HCT116 (cell line): ENCODE measurements at regions not wholly inside any gene's neighbourhood (a gene's known extent, or its start where the extent isn't known, plus 50 kb on each side); places are given as distances from the start of the nearest gene placed in this dataset.

Experiments used
- EZH2 ChIP-seq: fragments of 200-600 bp; sonication (generic); IDR thresholded peaks from 2 replicates; pipeline ENCODE4 v1.6.1; 2017; ENCODE audit warnings: antibody characterized with exemption, mixed run types
- JUND ChIP-seq: IDR thresholded peaks from 2 replicates; pipeline ENCODE4 v1.6.1; 2012
- POLR2A ChIP-seq: IDR thresholded peaks from 2 replicates; pipeline ENCODE4 v1.7.0; 2011; ENCODE audit warnings: borderline replicate concordance; ENCODE audit not compliant: insufficient read depth, insufficient read length; ENCODE audit errors: extremely low read depth
- POLR2AphosphoS5 ChIP-seq: IDR thresholded peaks from 2 replicates; pipeline ENCODE4 v1.6.1; 2011; ENCODE audit warnings: mild to moderate bottlenecking, low read depth, low read length, moderate library complexity
- RAD21 ChIP-seq: IDR thresholded peaks from 2 replicates; pipeline ENCODE4 v1.6.1; 2012; ENCODE audit warnings: low read depth, mild to moderate bottlenecking
- SIN3A ChIP-seq: IDR thresholded peaks from 2 replicates; pipeline ENCODE4 v1.6.1; 2012; ENCODE audit warnings: low read depth
- SRF ChIP-seq: IDR thresholded peaks from 2 replicates; pipeline ENCODE4 v1.6.1; 2012; ENCODE audit warnings: low read depth
- TCF7L2 ChIP-seq: IDR thresholded peaks from 2 replicates; pipeline ENCODE4 v1.7.0; 2011; ENCODE audit warnings: borderline replicate concordance, inconsistent platforms; ENCODE audit not compliant: insufficient read depth, insufficient read length; ENCODE audit errors: extremely low read depth
- YY1 ChIP-seq: IDR thresholded peaks from 2 replicates; pipeline ENCODE4 v1.6.1; 2011; ENCODE audit warnings: low read length, low read depth, moderate library complexity, mild to moderate bottlenecking; ENCODE audit not compliant: insufficient replicate concordance; ENCODE audit errors: extremely low read depth
- ZNF274 ChIP-seq: fragments of 200-500 bp; sonication (Bioruptor generic); IDR thresholded peaks from 2 replicates; pipeline ENCODE4 v1.6.1; 2014; ENCODE audit warnings: mild to moderate bottlenecking, low read depth, low read length, inconsistent platforms
- TF ChIP-seq, protein P1 (sequence below): IDR thresholded peaks from 2 replicates; pipeline ENCODE4 v1.6.1; 2012; ENCODE audit warnings: low read depth
- TF ChIP-seq, protein P2 (sequence below), 3 experiments: fragments of 200-600 bp in 1 of 3; sonication (generic) in 1 of 3; IDR thresholded peaks in 2 of 3; conservative IDR thresholded peaks in 1 of 3; 2 replicates each; pipeline ENCODE4 v1.5.1; 2012 to 2017; ENCODE audit warnings: low read depth in 2 of 3, low read length in 2 of 3, antibody characterized with exemption in 1 of 3, borderline replicate concordance in 1 of 3, control low read depth in 1 of 3, mild to moderate bottlenecking in 1 of 3, mixed read lengths in 1 of 3, mixed run types in 1 of 3, moderate library complexity in 1 of 3; ENCODE audit not compliant: insufficient read depth in 1 of 3

GRCh38 chr4:81631958-81632441 is 160.3 kb upstream of the RASGEF1B start:
- no peak for TF ChIP-seq EZH2
- TF ChIP-seq, protein P1, sequence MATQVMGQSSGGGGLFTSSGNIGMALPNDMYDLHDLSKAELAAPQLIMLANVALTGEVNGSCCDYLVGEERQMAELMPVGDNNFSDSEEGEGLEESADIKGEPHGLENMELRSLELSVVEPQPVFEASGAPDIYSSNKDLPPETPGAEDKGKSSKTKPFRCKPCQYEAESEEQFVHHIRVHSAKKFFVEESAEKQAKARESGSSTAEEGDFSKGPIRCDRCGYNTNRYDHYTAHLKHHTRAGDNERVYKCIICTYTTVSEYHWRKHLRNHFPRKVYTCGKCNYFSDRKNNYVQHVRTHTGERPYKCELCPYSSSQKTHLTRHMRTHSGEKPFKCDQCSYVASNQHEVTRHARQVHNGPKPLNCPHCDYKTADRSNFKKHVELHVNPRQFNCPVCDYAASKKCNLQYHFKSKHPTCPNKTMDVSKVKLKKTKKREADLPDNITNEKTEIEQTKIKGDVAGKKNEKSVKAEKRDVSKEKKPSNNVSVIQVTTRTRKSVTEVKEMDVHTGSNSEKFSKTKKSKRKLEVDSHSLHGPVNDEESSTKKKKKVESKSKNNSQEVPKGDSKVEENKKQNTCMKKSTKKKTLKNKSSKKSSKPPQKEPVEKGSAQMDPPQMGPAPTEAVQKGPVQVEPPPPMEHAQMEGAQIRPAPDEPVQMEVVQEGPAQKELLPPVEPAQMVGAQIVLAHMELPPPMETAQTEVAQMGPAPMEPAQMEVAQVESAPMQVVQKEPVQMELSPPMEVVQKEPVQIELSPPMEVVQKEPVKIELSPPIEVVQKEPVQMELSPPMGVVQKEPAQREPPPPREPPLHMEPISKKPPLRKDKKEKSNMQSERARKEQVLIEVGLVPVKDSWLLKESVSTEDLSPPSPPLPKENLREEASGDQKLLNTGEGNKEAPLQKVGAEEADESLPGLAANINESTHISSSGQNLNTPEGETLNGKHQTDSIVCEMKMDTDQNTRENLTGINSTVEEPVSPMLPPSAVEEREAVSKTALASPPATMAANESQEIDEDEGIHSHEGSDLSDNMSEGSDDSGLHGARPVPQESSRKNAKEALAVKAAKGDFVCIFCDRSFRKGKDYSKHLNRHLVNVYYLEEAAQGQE: no peak
- TF ChIP-seq, protein P2, sequence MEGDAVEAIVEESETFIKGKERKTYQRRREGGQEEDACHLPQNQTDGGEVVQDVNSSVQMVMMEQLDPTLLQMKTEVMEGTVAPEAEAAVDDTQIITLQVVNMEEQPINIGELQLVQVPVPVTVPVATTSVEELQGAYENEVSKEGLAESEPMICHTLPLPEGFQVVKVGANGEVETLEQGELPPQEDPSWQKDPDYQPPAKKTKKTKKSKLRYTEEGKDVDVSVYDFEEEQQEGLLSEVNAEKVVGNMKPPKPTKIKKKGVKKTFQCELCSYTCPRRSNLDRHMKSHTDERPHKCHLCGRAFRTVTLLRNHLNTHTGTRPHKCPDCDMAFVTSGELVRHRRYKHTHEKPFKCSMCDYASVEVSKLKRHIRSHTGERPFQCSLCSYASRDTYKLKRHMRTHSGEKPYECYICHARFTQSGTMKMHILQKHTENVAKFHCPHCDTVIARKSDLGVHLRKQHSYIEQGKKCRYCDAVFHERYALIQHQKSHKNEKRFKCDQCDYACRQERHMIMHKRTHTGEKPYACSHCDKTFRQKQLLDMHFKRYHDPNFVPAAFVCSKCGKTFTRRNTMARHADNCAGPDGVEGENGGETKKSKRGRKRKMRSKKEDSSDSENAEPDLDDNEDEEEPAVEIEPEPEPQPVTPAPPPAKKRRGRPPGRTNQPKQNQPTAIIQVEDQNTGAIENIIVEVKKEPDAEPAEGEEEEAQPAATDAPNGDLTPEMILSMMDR (IDR thresholded peaks at IDR 0.05 in 2 of 3, conservative IDR thresholded peaks at IDR 0.05 in 1 of 3; ENCODE audit: borderline replicate concordance in 1 of 3, insufficient read depth in 1 of 3, low read depth in 2 of 3, low read length in 2 of 3): no peak
- TF ChIP-seq POLR2AphosphoS5: no peak
- TF ChIP-seq SIN3A: no peak
- TF ChIP-seq SRF: no peak
- TF ChIP-seq ZNF274: no peak
- no peak for TF ChIP-seq RAD21
- no peak for TF ChIP-seq YY1
- no peak for TF ChIP-seq JUND
- no peak for TF ChIP-seq POLR2A
- TF ChIP-seq TCF7L2: no peak
